GM18499 (cell line): ENCODE measurements at regions not wholly inside any gene's neighbourhood (a gene's known extent, or its start where the extent isn't known, plus 50 kb on each side); places are given as distances from the start of the nearest gene placed in this dataset.

Source experiments
- ATAC-seq: cut with Tn5 transposase; IDR thresholded peaks from one replicate; pipeline ENCODE4 v1.9.1; 2021; ENCODE audit warnings: moderate number of reproducible peaks; ENCODE audit not compliant: insufficient read depth, unreplicated experiment

- ATAC-seq, result no peak
Observed at GRCh38 chr9:7549249-7549648, 250.3 kb downstream of the DMAC1 start.

GRCh38 chr9:7546261-7546660 is 253.3 kb downstream of the DMAC1 start:
- no peak for ATAC-seq

GRCh38 chr9:7545371-7546165 is 254.0 kb downstream of the DMAC1 start:
- no peak for ATAC-seq

- ATAC-seq, result no peak
Observed at GRCh38 chr9:7542693-7543092, 256.9 kb downstream of the DMAC1 start.

GRCh38 chr9:7542126-7542525 is 257.5 kb downstream of the DMAC1 start:
- ATAC-seq, result no peak

GRCh38 chr9:7536310-7536939 is 263.2 kb downstream of the DMAC1 start:
- peak; percentile 57 for ATAC-seq

- ATAC-seq, result no peak
Observed at GRCh38 chr9:7534211-7534935, 265.2 kb downstream of the DMAC1 start.

GRCh38 chr9:7533376-7534090 is 266.0 kb downstream of the DMAC1 start:
- ATAC-seq, result no peak

- no peak for ATAC-seq
Observed at GRCh38 chr9:7523426-7524043, 276.0 kb downstream of the DMAC1 start.

- no peak for ATAC-seq
Observed at GRCh38 chr9:7520396-7520795, 279.2 kb downstream of the DMAC1 start.

- no peak for ATAC-seq
Observed at GRCh38 chr9:7516376-7516775, 283.2 kb downstream of the DMAC1 start.

- no peak for ATAC-seq
Observed at GRCh38 chr9:7510199-7510598, 289.4 kb downstream of the DMAC1 start.

- no peak for ATAC-seq
Observed at GRCh38 chr9:7509576-7510145, 289.9 kb downstream of the DMAC1 start.

- ATAC-seq, result no peak
Observed at GRCh38 chr9:7508516-7508915, 291.1 kb downstream of the DMAC1 start.

- ATAC-seq, result no peak
Observed at GRCh38 chr9:7507566-7508270, 291.9 kb downstream of the DMAC1 start.

- ATAC-seq, result no peak
Observed at GRCh38 chr9:7507026-7507425, 292.6 kb downstream of the DMAC1 start.

- ATAC-seq, result no peak
Observed at GRCh38 chr9:7500521-7500920, 299.1 kb downstream of the DMAC1 start.

- ATAC-seq, result no peak
Observed at GRCh38 chr9:7491641-7492040, 307.9 kb downstream of the DMAC1 start.
